OCI-LY3 (cell line): ENCODE measurements at regions not wholly inside any gene's neighbourhood (a gene's known extent, or its start where the extent isn't known, plus 50 kb on each side); places are given as distances from the start of the nearest gene placed in this dataset.

Experiments used
- CTCF ChIP-seq: fragments of 200-600, 300-600 bp; sonication (generic); IDR thresholded peaks from 2 replicates; pipeline ENCODE4 v1.5.1; 2014; ENCODE audit warnings: antibody characterized with exemption, low read length, low read depth
- EZH2phosphoT487 ChIP-seq: fragments of 200-600 bp; shearing (Covaris generic); IDR thresholded peaks from 2 replicates; pipeline ENCODE4 v1.6.1; 2018; ENCODE audit warnings: antibody characterized with exemption, mixed run types, low read depth

DNA sequence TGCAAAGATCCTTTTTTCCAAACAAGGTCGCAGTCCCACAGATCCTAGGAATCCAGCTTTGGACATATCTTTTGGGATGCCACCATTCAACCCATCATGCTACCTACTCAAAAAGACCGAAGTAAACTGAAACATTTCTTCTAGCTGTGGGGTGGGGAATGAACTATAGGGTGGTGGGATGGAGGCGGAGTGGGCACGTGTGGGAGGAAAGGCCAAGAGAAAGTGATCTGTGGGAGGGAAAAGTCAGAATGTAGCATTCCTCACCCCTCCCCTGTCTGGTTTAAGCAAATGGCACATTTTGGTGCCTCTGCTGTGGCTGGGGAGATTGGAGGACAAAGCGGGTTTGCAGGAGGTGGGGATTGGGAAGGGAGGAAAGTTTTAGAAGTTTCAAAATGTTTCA, 59.2 kb upstream of the IL17B start:
- TF ChIP-seq CTCF: no peak
- TF ChIP-seq EZH2phosphoT487: no peak
